ENCODE measurements at regions not wholly inside any gene's neighbourhood (a gene's known extent, or its start where the extent isn't known, plus 50 kb on each side); places are given as distances from the start of the nearest gene placed in this dataset.
"Not testable (repeated sequence)": the region's sequence is repeated elsewhere in the genome, so short reads cannot be mapped to it uniquely, and the experiment has no call there.

DNA sequence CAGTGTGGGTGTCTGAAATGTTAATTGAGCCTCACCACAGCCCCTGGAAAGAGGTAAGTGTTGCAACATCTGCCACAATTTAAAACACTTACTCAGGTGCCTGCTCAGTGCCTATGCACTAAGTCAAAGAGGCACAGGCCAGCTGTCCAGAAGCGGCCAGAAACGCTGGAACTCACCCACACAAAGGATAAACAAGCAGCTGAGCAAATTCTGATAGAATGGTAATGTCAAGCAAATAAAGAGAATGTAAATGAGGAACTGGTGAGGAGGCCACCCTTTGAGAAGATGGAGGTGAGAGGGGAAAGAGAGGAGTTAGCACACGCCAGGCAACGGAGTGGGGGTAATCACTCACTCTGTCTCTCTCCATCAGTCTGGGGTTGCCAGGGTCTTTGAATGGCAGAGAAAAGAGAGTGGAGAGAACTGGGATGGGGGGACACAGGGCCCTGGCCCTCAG, 67.7 kb upstream of the SERP2 start:
- Mint-ChIP-seq H3K36me3 (ENCODE audit: insufficient read depth in 2 of 2) (peaks cover 0 to 4% of the 10 kb centered on the region in 2 donors), H3K9me3 (peaks cover 0 to 5% of the 10 kb centered on the region in 2 donors), H3K4me1 (ENCODE audit: low read depth) (peaks cover 88% of the 10 kb centered on the region), H3K27me3 (ENCODE audit: low read depth) (peaks cover 34% of the 10 kb centered on the region), H3K4me3 (peak overlapping the region; percentile 28 to 62), H3K27ac (no peak overlapping the region)
- ATAC-seq (replicated peaks in 1 of 2) (no peak), DNase-seq (no peak)

DNA sequence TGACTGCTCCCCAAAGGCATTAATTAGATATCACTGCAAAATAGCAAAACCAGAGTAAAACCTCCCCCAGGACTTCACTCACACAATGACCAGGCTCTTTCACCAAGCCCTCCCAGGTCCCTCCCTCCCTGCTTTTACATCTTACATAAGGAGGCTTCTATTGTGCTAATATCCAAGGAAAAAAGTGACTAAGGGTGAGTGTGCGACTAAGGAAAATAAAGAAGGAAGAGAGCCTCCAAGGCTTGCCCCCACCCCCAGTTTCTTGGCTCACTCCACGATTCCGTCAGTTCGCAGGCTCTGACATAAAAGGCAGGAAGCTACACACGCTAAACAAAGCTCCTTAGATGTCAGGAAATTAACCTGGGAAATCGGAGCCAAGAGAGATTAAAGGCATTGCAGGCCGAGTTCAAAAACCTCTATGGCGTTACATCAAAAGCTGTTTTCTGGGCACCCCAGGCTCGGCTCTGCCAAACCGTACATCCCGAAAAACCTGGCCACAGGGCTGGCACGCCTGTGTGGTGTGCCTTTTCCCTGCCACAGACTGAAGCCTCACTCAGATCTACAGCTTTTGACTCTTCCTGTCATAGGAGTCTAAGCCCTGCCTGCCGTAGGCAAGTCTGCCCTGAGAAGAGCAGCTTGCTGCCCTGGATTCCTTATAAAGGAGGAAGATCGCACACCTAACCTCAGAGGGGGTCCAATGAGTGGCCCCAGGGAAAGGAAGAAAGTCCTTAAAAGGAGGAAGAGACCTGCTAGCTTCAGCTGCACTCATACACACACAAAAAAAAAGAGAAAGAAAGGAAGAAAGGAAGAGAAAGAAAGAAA, 67.0 kb upstream of the SERP2 start:
- Mint-ChIP-seq H3K4me3 (peak overlapping the region; percentile 26 to 62), H3K27ac (peak overlapping the region; percentile 13), H3K9me3 (peaks cover 0 to 2% of the 10 kb centered on the region in 2 donors), H3K36me3 (ENCODE audit: insufficient read depth in 2 of 2) (peaks cover 0 to under 1% of the 10 kb centered on the region in 2 donors), H3K4me1 (ENCODE audit: low read depth) (peaks cover 83% of the 10 kb centered on the region), H3K27me3 (ENCODE audit: low read depth) (peaks cover 40% of the 10 kb centered on the region)
- ATAC-seq (replicated peaks in 1 of 2), result no peak
- DNase-seq, result no peak

DNA sequence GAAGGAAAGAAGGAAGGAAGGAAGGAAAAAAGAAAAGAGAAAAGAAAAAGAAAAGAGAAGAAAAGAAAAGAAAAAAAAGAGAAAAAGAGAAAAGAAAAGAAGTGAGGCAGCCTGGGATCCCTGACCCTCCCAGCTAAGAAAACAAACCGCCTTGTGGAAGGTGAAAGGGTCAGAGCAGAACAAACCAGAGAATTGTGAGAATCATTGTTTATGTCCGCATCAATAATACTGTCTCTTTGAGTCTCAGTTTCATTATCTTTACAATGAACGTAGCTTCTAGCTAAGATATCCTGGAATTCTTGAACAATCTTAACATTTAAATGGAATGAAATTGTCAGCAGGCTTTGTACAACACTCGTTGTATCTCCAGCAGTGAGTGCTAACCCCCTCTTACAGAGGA, 66.4 kb upstream of the SERP2 start:
- Mint-ChIP-seq H3K27me3 (ENCODE audit: low read depth) (peaks cover 47% of the 10 kb centered on the region), H3K27ac (peak overlapping the region; percentile 13), H3K9me3 (no peaks in the 10 kb centered on the region), H3K36me3 (ENCODE audit: insufficient read depth in 2 of 2) (no peaks in the 10 kb centered on the region), H3K4me3 (no peak overlapping the region), H3K4me1 (ENCODE audit: low read depth) (peaks cover 78% of the 10 kb centered on the region)
- DNase-seq, result no peak
- no peak for ATAC-seq (replicated peaks in 1 of 2)

- no peak overlapping the region for H3K4me3 Mint-ChIP-seq
- H3K4me1 Mint-ChIP-seq (ENCODE audit: low read depth), result peaks cover 78% of the 10 kb centered on the region
- H3K9me3 Mint-ChIP-seq, result no peaks in the 10 kb centered on the region
- peaks cover 52% of the 10 kb centered on the region for H3K27me3 Mint-ChIP-seq (ENCODE audit: low read depth)
- H3K27ac Mint-ChIP-seq, result no peak overlapping the region
- no peak for DNase-seq
- H3K36me3 Mint-ChIP-seq (ENCODE audit: insufficient read depth in 2 of 2), result peaks cover 0 to 2% of the 10 kb centered on the region in 2 donors
- ATAC-seq (replicated peaks in 1 of 2), result no peak
These were observed 65.8 kb upstream of the SERP2 start for GRCh38 chr13:44307844-44308243.

DNA sequence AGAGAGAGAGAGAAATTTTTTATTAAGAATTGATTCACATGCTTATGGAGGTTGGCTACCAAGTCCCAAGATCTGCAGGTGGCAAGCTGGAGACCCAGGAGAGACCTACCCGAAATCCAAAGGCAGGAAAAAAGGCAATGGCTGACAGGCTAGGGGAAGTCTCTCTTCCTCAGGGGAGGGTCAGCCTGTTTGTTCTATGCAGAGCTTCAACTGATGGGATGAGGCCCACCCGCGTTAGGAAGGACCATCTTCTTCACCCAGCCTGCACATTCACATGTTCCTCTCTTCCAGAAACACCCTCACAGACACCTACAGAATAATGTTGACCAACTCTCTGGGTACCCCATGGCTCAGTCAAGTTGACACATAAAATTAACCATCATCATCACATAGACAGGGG, 65.3 kb upstream of the SERP2 start:
- peaks cover 54% of the 10 kb centered on the region for H3K27me3 Mint-ChIP-seq (ENCODE audit: low read depth)
- H3K36me3 Mint-ChIP-seq (ENCODE audit: insufficient read depth in 2 of 2), result peaks cover 0 to 2% of the 10 kb centered on the region in 2 donors
- H3K27ac Mint-ChIP-seq, result no peak overlapping the region
- peaks cover 77% of the 10 kb centered on the region for H3K4me1 Mint-ChIP-seq (ENCODE audit: low read depth)
- no peak for ATAC-seq (replicated peaks in 1 of 2)
- DNase-seq, result no peak
- H3K9me3 Mint-ChIP-seq, result peaks cover under 1% of the 10 kb centered on the region in 2 donors
- H3K4me3 Mint-ChIP-seq, result no peak overlapping the region

DNA sequence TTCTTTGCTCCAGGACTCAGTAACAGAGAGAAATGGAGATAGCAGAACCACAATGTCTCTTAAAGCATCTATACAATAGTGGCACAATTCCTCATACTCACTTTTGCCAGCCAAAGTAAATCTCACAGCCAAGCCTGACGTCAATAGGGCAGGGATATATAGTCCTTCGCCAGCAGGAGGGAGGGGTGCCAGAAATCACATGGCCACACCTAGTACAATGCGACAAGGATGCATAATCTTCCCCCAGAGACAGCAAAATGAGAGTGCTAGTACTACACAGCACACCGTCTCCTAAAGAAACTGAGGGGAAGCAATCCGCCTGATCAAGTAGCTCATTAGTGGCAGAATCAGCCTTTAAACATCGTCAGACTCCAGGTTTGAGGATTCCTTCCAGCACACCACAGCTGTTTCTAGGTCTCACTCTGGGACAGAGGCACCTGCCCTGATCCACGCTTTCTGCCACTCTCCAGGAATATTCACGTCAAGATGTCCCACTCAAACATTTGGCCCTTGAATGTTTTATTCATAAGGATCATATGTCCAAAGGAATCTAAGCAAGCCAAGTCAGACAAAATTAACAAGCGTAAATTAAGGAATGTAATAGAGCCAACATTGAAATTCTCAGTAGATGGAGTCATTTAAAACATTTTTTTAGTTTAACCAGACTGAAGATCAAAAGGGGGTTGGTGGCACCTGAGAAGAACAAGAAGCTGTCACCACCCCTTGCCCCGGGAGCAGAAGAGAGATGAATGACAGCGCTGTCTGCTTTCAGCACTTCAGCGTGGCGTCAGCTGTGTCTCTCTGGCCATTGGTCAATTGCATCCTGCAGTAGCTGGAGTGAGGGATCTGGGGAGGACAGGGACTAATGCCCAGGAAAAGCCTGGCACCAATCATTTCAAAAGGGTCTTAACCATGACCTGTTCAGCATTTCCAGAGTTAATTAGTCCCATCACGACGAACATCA, 63.5 kb upstream of the SERP2 start:
- H3K9me3 Mint-ChIP-seq, result peaks cover 2 to 3% of the 10 kb centered on the region in 2 donors
- no peak overlapping the region for H3K4me3 Mint-ChIP-seq
- H3K4me1 Mint-ChIP-seq (ENCODE audit: low read depth), result peaks cover 68% of the 10 kb centered on the region
- DNase-seq (no peak), ATAC-seq (replicated peaks in 1 of 2) (no peak)
- peaks cover 63% of the 10 kb centered on the region for H3K27me3 Mint-ChIP-seq (ENCODE audit: low read depth)
- no peak overlapping the region for H3K27ac Mint-ChIP-seq
- peaks cover 0 to 2% of the 10 kb centered on the region in 2 donors for H3K36me3 Mint-ChIP-seq (ENCODE audit: insufficient read depth in 2 of 2)

- no peak for ATAC-seq (replicated peaks in 1 of 2)
- peaks cover 57% of the 10 kb centered on the region for H3K4me1 Mint-ChIP-seq (ENCODE audit: low read depth)
- peaks cover 56% of the 10 kb centered on the region for H3K27me3 Mint-ChIP-seq (ENCODE audit: low read depth)
- no peak for DNase-seq
- H3K27ac Mint-ChIP-seq, result no peak overlapping the region
- no peak overlapping the region for H3K4me3 Mint-ChIP-seq
- H3K9me3 Mint-ChIP-seq, result peaks cover 2 to 3% of the 10 kb centered on the region in 2 donors
- H3K36me3 Mint-ChIP-seq (ENCODE audit: insufficient read depth in 2 of 2), result peaks cover 0 to 2% of the 10 kb centered on the region in 2 donors
These were observed 62.4 kb upstream of the SERP2 start for GRCh38 chr13:44311011-44311780.

DNA sequence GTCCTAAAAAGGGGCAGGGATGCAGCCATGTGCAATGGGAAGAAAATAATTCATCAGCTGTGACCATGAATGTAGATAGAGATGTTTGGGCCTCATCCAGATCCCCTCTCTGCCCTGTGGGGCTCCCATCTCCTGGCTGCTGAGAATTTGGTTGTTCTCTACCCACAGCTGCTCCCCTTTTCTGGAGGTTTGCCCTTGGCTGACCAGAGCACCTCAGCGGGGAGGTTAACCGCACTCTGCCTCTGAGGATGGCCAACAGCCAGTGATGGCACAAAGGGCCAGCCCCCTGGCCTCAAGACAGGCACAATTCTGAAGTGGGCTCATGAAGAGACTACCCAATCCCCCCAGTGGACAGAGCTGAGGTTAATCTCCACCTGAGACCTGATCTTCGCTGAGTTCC, 61.5 kb upstream of the SERP2 start:
- DNase-seq, result no peak
- no peak overlapping the region for H3K4me3 Mint-ChIP-seq
- peaks cover 2 to 3% of the 10 kb centered on the region in 2 donors for H3K9me3 Mint-ChIP-seq
- H3K36me3 Mint-ChIP-seq (ENCODE audit: insufficient read depth in 2 of 2), result peaks cover 0 to 2% of the 10 kb centered on the region in 2 donors
- H3K27me3 Mint-ChIP-seq (ENCODE audit: low read depth), result peaks cover 50% of the 10 kb centered on the region
- no peak for ATAC-seq (replicated peaks in 1 of 2)
- H3K27ac Mint-ChIP-seq, result no peak overlapping the region
- peaks cover 47% of the 10 kb centered on the region for H3K4me1 Mint-ChIP-seq (ENCODE audit: low read depth)

DNA sequence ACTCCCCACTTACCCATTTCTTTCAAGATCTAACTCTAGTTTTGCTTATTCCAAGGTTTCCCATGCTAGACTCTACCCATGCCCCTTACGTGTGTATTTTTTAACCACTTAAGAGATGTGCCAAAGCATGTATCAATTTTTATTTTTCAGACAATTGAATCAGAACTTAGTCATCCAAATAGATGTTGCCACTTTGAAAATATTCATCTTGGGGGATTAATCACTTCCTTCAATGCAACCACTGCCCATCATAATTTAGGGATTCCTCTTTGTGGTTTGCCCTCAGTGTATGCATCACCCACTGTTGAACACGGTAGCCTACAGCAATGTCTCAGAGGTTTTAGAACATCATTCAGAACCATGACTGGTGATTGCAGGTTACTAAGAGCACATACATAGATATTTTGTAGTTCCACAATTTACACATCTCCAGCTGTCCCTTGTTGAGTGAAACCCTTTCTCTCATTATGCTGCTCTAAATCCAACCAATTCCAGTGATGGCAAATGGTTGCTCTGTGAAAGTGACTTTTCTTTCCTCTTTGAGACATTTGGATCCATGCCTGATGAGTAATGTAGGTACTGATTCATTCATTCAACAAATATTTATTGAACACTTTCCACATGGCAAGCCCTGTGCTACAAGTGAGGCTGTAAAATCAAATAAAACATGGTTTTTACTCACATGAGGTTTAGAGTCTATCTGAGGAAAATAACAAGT, 60.6 kb upstream of the SERP2 start:
- Mint-ChIP-seq H3K27ac (peak overlapping the region; percentile 91), H3K27me3 (ENCODE audit: low read depth) (peaks cover 54% of the 10 kb centered on the region), H3K9me3 (peaks cover 2 to 3% of the 10 kb centered on the region in 2 donors), H3K4me1 (ENCODE audit: low read depth) (peaks cover 39% of the 10 kb centered on the region), H3K36me3 (ENCODE audit: insufficient read depth in 2 of 2) (peaks cover 0 to 2% of the 10 kb centered on the region in 2 donors), H3K4me3 (peak overlapping the region; percentile 47 to 82)
- peak; percentile 95 for ATAC-seq (replicated peaks in 1 of 2)
- peak; percentile 33 to 48 for DNase-seq

GRCh38 chr13:44313674-44314073, 60.0 kb upstream of the SERP2 start:
- Mint-ChIP-seq H3K27me3 (ENCODE audit: low read depth) (peaks cover 54% of the 10 kb centered on the region), H3K4me3 (peak overlapping the region; percentile 47 to 82), H3K27ac (peak overlapping the region; percentile 91), H3K9me3 (peaks cover 2 to 3% of the 10 kb centered on the region in 2 donors), H3K36me3 (ENCODE audit: insufficient read depth in 2 of 2) (peaks cover 0 to 2% of the 10 kb centered on the region in 2 donors), H3K4me1 (ENCODE audit: low read depth) (peaks cover 33% of the 10 kb centered on the region)
- peak in 1 of 2 donors; percentile 35 for DNase-seq
- peak; percentile 39 to 45 for ATAC-seq (replicated peaks in 1 of 2)

DNA sequence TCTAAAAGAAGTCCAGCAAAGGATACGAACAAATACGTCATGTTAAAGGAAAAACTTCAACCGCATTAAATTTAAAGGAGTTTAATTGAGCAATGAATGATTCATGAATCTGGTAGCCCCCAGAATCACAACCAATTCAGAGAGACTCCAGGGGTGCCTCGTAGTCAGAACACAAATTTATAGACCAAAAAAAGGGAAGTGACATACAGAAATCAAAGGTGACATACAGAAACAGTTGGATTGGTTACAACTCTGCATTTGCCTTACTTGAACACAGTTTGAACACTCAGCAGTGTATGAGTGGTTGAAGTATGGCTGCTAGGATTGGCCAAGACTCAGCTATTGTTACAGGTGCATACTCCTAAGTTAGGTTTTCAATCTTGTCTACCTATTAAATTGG, 59.5 kb upstream of the SERP2 start:
- H3K27ac Mint-ChIP-seq, result not testable (repeated sequence)

DNA sequence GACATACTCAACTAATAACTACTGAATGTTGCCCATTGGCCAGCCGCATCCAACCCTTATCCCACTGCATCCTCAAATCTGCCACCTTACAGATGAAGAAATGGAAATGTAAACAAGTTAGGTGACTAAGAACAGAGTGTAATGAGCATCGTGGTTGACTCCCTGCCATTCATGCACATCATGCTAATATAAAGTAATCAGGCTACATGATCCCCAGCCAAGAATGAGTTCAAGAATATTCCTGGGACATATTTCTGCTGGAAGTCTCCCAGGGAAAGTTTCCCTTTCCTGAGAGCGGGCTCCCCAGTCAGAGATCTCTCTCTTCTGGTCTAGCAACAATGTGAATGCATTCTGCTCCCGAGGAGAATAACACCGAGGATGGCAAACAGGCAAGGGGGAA, 55.9 kb upstream of the SERP2 start:
- DNase-seq (no peak), ATAC-seq (replicated peaks in 1 of 2) (no peak)
- peaks cover 13% of the 10 kb centered on the region for H3K4me1 Mint-ChIP-seq (ENCODE audit: low read depth)
- H3K36me3 Mint-ChIP-seq (ENCODE audit: insufficient read depth in 2 of 2), result peaks cover 0 to under 1% of the 10 kb centered on the region in 2 donors
- H3K4me3 Mint-ChIP-seq, result no peak overlapping the region
- H3K9me3 Mint-ChIP-seq, result peaks cover 2 to 6% of the 10 kb centered on the region in 2 donors
- peaks cover 17% of the 10 kb centered on the region for H3K27me3 Mint-ChIP-seq (ENCODE audit: low read depth)
- H3K27ac Mint-ChIP-seq, result no peak overlapping the region

More for the DNA sequence above, 59.5 kb upstream of the SERP2 start:
- not testable (repeated sequence) for H3K4me3 Mint-ChIP-seq; H3K9me3 Mint-ChIP-seq; DNase-seq; H3K36me3 Mint-ChIP-seq (ENCODE audit: insufficient read depth in 2 of 2); ATAC-seq (replicated peaks in 1 of 2)
- H3K4me1 Mint-ChIP-seq (ENCODE audit: low read depth), result peaks cover 32% of the 10 kb centered on the region
- peaks cover 50% of the 10 kb centered on the region for H3K27me3 Mint-ChIP-seq (ENCODE audit: low read depth)
